ENCODE measurements at regions not wholly inside any gene's neighbourhood (a gene's known extent, or its start where the extent isn't known, plus 50 kb on each side); places are given as distances from the start of the nearest gene placed in this dataset.

- Histone ChIP-seq H3K4me3 (ENCODE audit: low read length) (no peak overlapping the region), H3K9me3 (ENCODE audit: control insufficient read depth, low read depth, low read length) (no peaks in the 10 kb centered on the region), H3K27ac (ENCODE audit: low read length) (peak overlapping the region; percentile 66), H3K4me1 (ENCODE audit: control insufficient read depth, insufficient read depth, low read length) (peaks cover 10% of the 10 kb centered on the region), H3K27me3 (ENCODE audit: control insufficient read depth, insufficient read depth, low read length) (no peaks in the 10 kb centered on the region), H3K36me3 (ENCODE audit: control insufficient read depth, insufficient read depth, low read length) (no peaks in the 10 kb centered on the region)
- no peak for DNase-seq
Measured at GRCh38 chr10:94043431-94043990, 49.8 kb downstream of the PLCE1 start.

GRCh38 chr10:94046098-94046497 lies 52.4 kb downstream of the PLCE1 start:
- Histone ChIP-seq H3K27me3 (ENCODE audit: control insufficient read depth, insufficient read depth, low read length) (no peaks in the 10 kb centered on the region), H3K27ac (ENCODE audit: low read length) (no peak overlapping the region), H3K4me3 (ENCODE audit: low read length) (no peak overlapping the region), H3K36me3 (ENCODE audit: control insufficient read depth, insufficient read depth, low read length) (no peaks in the 10 kb centered on the region), H3K9me3 (ENCODE audit: control insufficient read depth, low read depth, low read length) (no peaks in the 10 kb centered on the region), H3K4me1 (ENCODE audit: control insufficient read depth, insufficient read depth, low read length) (peaks cover 10% of the 10 kb centered on the region)
- no peak for DNase-seq
- 60% methylated on average over 1 of the region's 1 CpG for WGBS (ENCODE audit: insufficient coverage, low lambda C conversion rate)

DNA sequence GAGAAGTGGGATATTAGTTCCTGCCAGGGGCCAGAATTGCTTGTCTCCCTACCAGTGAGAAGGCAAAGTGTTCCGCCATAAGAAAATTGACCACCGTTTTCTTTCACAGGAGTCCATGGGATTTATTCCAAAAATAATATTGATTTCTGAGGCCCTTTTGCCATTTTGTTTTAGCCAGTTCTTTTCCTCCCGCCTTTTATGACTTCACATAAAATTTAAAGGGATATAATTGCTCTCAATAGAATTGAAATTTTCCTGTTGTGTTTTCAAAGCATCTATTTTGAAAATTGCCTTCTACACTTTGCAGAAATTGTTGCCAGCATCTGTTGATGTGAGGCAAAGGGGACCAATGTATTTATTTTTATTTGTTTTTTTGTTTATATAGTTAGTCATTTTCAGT lies 53.6 kb downstream of the PLCE1 start:
- H3K36me3 ChIP-seq (ENCODE audit: control insufficient read depth, insufficient read depth, low read length), result no peaks in the 10 kb centered on the region
- H3K27ac ChIP-seq (ENCODE audit: low read length), result no peak overlapping the region
- H3K4me1 ChIP-seq (ENCODE audit: control insufficient read depth, insufficient read depth, low read length), result peaks cover 9% of the 10 kb centered on the region
- no peak overlapping the region for H3K4me3 ChIP-seq (ENCODE audit: low read length)
- H3K27me3 ChIP-seq (ENCODE audit: control insufficient read depth, insufficient read depth, low read length), result no peaks in the 10 kb centered on the region
- WGBS (ENCODE audit: insufficient coverage, low lambda C conversion rate), result 89% methylated on average over 3 of the region's 3 CpGs
- no peak for DNase-seq
- H3K9me3 ChIP-seq (ENCODE audit: control insufficient read depth, low read depth, low read length), result no peaks in the 10 kb centered on the region

DNA sequence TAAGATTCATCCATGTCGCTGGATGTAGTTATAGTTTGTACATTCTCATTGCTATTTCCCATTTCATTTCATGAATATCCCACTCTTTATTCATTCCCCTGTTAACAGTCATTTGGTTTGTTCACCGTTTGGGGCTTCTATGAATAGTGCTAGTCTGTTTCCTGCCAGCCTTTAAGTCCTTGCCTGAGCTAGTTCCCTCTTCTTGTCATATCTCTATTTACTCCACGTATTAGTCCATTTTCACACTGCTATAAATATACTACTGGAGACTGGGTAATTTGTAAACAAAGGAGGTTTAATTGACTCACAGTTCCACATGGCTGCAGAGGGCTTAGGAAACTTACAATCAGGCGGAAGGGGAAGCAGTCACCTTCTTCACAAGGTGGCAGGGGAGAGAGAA lies 56.2 kb downstream of the PLCE1 start:
- Histone ChIP-seq H3K4me3 (ENCODE audit: low read length) (no peak overlapping the region), H3K36me3 (ENCODE audit: control insufficient read depth, insufficient read depth, low read length) (no peaks in the 10 kb centered on the region), H3K27ac (ENCODE audit: low read length) (no peak overlapping the region), H3K9me3 (ENCODE audit: control insufficient read depth, low read depth, low read length) (no peaks in the 10 kb centered on the region), H3K27me3 (ENCODE audit: control insufficient read depth, insufficient read depth, low read length) (no peaks in the 10 kb centered on the region), H3K4me1 (ENCODE audit: control insufficient read depth, insufficient read depth, low read length) (no peaks in the 10 kb centered on the region)
- DNase-seq, result no peak
- WGBS (ENCODE audit: insufficient coverage, low lambda C conversion rate), result 83% methylated on average over 2 of the region's 4 CpGs

DNA sequence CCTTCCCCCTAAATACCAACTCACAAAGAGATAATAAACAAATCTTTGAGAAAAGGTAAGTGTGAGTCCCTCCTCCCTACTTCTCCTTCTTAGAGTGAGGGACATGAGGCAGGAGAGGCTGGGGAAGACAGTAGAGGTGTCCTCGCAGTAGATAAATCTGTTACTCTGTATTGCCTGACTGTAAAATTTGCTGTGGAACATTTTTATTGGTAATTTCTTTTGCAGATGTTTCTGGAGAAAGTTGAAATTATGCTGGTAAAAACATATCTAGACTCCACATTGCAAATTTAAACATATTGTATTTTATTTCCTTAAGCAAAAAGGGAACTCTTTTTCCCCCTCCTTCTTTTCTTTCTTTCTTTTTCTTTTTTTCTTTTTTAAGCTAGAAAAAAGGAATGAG lies 58.5 kb downstream of the PLCE1 start:
- Histone ChIP-seq H3K27ac (ENCODE audit: low read length) (no peak overlapping the region), H3K4me3 (ENCODE audit: low read length) (no peak overlapping the region), H3K4me1 (ENCODE audit: control insufficient read depth, insufficient read depth, low read length) (no peaks in the 10 kb centered on the region), H3K36me3 (ENCODE audit: control insufficient read depth, insufficient read depth, low read length) (no peaks in the 10 kb centered on the region), H3K27me3 (ENCODE audit: control insufficient read depth, insufficient read depth, low read length) (no peaks in the 10 kb centered on the region), H3K9me3 (ENCODE audit: control insufficient read depth, low read depth, low read length) (no peaks in the 10 kb centered on the region)
- no peak for DNase-seq
- WGBS (ENCODE audit: insufficient coverage, low lambda C conversion rate), result 100% methylated on average over 1 of the region's 1 CpG

DNA sequence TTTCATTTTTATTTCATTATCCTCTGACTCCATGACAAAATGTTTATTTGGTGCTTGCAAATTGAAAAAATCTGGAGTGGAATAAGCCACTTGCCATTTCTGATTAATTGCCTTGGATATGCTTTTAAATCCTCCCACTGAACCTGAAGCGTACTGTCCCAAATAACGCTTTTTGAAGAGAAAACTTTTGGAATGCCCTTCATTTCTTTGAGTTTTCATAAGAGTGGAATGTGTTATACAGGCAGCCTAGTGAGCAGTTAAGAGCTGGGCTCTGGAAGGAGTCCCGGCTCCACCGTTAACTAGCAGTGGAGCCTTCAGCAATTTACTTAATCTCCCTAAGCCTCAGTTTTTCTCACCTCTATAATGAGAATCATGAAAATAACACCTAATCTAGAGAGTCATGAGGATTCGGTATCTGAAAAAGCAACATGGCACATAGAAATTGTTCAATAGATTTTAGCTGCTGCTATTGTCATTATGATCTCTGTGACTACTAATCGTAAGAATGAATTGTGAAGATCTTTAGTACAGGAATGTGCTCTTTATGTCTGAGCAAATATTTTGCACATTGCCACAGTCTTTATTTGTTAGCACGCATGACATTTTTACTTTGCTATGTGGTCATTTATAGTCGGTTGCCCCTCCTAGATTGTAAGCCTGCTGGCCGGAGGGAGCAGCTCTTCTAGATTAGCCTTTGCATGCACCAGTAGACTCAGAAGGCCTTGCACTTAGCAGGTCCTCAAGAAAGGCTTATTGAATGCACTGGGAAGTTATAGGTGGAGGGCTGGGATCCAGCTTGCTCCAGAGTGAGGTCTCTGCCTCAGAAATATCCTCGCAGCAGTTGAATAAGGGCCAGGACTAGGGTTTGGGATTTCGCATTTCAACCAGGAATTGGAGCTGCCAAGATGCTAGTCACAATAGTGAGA lies 59.4 kb downstream of the PLCE1 start:
- no CpG with 5 or more reads among the region's 11 CpGs for WGBS (ENCODE audit: insufficient coverage, low lambda C conversion rate)
- Histone ChIP-seq H3K4me1 (ENCODE audit: control insufficient read depth, insufficient read depth, low read length) (no peaks in the 10 kb centered on the region), H3K27ac (ENCODE audit: low read length) (no peak overlapping the region), H3K4me3 (ENCODE audit: low read length) (no peak overlapping the region), H3K36me3 (ENCODE audit: control insufficient read depth, insufficient read depth, low read length) (no peaks in the 10 kb centered on the region), H3K9me3 (ENCODE audit: control insufficient read depth, low read depth, low read length) (no peaks in the 10 kb centered on the region), H3K27me3 (ENCODE audit: control insufficient read depth, insufficient read depth, low read length) (no peaks in the 10 kb centered on the region)
- DNase-seq, result no peak

DNA sequence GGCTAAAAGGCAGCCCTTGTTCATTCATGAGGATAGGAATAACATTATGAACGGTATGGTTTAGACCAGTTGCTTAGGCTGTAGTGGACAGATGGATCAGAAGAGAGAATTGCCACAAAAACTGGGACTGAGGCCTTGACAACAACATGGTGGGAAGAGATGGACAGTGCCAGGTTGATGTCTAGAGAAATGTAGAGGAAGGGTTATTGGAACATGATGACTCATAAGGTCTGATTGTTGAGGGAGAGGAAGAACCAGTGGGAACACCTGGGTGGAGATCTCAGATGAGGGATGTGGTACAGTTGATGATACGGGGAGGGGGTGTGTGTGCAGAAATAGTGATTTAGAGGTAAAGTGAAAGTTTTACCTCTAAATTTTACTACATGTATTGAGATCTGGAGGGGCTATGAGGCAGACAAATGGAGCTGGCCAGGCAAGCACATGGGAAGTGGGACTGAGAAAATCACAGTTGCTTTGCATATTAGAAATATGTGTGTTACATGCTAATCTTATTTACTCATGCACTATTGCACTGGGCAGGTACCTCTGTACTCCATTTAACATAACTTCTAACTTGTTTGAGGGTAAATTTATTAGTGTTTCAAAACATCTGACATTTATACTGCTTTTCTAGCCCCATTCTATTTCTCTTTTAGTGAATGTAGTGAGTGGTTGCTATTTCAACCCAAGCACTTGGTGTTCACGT lies 65.6 kb downstream of the PLCE1 start:
- Histone ChIP-seq H3K4me1 (ENCODE audit: control insufficient read depth, insufficient read depth, low read length) (peaks cover 10% of the 10 kb centered on the region), H3K27me3 (ENCODE audit: control insufficient read depth, insufficient read depth, low read length) (no peaks in the 10 kb centered on the region), H3K27ac (ENCODE audit: low read length) (no peak overlapping the region), H3K36me3 (ENCODE audit: control insufficient read depth, insufficient read depth, low read length) (no peaks in the 10 kb centered on the region), H3K9me3 (ENCODE audit: control insufficient read depth, low read depth, low read length) (no peaks in the 10 kb centered on the region), H3K4me3 (ENCODE audit: low read length) (no peak overlapping the region)
- DNase-seq, result no peak
- WGBS (ENCODE audit: insufficient coverage, low lambda C conversion rate), result no CpG with 5 or more reads among the region's 3 CpGs

DNA sequence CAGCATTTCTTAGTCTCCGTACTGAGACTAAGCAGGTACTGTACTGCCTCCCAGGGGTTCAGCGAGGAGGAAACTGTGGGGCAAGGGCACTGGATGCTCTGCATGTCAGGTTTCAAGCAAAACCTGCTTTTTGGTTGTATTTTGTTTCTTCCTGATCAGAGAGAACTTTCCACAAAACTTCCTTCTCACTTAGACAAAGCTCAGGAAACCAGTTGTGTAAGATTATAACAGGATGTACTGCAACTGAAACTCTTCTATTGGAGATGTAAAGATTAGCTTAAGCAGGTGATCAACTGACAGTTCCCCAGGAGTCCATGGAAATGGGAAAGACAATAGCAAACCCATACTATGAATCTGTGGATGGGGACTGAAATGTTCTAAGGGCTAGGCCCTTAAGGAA lies 67.3 kb downstream of the PLCE1 start:
- no peaks in the 10 kb centered on the region for H3K9me3 ChIP-seq (ENCODE audit: control insufficient read depth, low read depth, low read length)
- H3K36me3 ChIP-seq (ENCODE audit: control insufficient read depth, insufficient read depth, low read length), result no peaks in the 10 kb centered on the region
- no peaks in the 10 kb centered on the region for H3K27me3 ChIP-seq (ENCODE audit: control insufficient read depth, insufficient read depth, low read length)
- H3K4me3 ChIP-seq (ENCODE audit: low read length), result no peak overlapping the region
- H3K4me1 ChIP-seq (ENCODE audit: control insufficient read depth, insufficient read depth, low read length), result peaks cover 25% of the 10 kb centered on the region
- DNase-seq, result peak in 1 of 2 donors; percentile 41
- peak overlapping the region; percentile 54 for H3K27ac ChIP-seq (ENCODE audit: low read length)
- no CpG with 5 or more reads among the region's 2 CpGs for WGBS (ENCODE audit: insufficient coverage, low lambda C conversion rate)

- WGBS (ENCODE audit: insufficient coverage, low lambda C conversion rate), result 83% methylated on average over 1 of the region's 2 CpGs
- H3K9me3 ChIP-seq (ENCODE audit: control insufficient read depth, low read depth, low read length), result no peaks in the 10 kb centered on the region
- no peak overlapping the region for H3K4me3 ChIP-seq (ENCODE audit: low read length)
- no peaks in the 10 kb centered on the region for H3K27me3 ChIP-seq (ENCODE audit: control insufficient read depth, insufficient read depth, low read length)
- H3K36me3 ChIP-seq (ENCODE audit: control insufficient read depth, insufficient read depth, low read length), result no peaks in the 10 kb centered on the region
- no peak overlapping the region for H3K27ac ChIP-seq (ENCODE audit: low read length)
- no peak for DNase-seq
- H3K4me1 ChIP-seq (ENCODE audit: control insufficient read depth, insufficient read depth, low read length), result peaks cover 37% of the 10 kb centered on the region
Measured at GRCh38 chr10:94062611-94063010, 68.9 kb downstream of the PLCE1 start.

DNA sequence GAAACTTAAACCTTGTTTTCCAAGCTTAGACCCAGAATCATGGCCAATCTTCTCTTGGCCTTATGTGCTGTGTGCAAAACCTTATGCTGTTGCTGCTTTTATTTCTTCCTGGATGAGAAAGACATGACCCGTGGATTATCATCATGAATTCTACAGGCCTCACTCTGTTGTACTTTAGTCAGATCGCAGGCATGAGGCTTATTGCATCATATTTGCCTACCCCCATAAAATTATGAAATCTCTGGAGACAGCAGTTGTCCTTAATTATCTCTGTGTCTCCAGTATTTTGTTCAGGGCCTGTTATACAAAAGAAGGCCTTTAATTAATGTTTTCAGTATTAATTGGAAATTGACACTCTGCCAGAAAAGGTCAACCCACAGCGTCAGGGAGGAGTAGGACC lies 71.6 kb downstream of the PLCE1 start:
- Histone ChIP-seq H3K9me3 (ENCODE audit: control insufficient read depth, low read depth, low read length) (no peaks in the 10 kb centered on the region), H3K27ac (ENCODE audit: low read length) (peak overlapping the region; percentile 77), H3K36me3 (ENCODE audit: control insufficient read depth, insufficient read depth, low read length) (no peaks in the 10 kb centered on the region), H3K4me3 (ENCODE audit: low read length) (no peak overlapping the region), H3K4me1 (ENCODE audit: control insufficient read depth, insufficient read depth, low read length) (peaks cover 50% of the 10 kb centered on the region), H3K27me3 (ENCODE audit: control insufficient read depth, insufficient read depth, low read length) (no peaks in the 10 kb centered on the region)
- no CpG with 5 or more reads among the region's 3 CpGs for WGBS (ENCODE audit: insufficient coverage, low lambda C conversion rate)
- peak; percentile 82 to 92 for DNase-seq
